ENCODE measurements at regions not wholly inside any gene's neighbourhood (a gene's known extent, or its start where the extent isn't known, plus 50 kb on each side); places are given as distances from the start of the nearest gene placed in this dataset.
"Not testable (repeated sequence)": the region's sequence is repeated elsewhere in the genome, so short reads cannot be mapped to it uniquely, and the experiment has no call there.

DNA sequence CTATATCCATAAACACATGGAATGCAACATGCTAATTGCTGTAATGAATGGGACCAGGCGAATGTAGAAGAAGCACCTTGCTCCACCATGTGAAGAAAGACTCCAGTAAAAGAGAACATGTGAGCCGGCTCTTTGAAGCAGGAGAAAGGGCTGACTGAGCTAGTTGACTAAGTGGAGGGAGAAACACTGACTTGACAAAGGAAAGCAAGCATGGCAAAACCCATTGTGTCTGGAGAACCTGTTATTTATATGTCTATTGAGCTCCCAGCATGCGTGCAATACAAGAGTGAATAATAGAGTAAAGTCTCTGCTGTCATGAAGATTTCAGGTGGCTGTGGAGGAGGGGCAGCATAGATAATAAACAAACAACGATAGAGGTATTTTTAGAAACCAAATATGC lies 559.9 kb downstream of the RAB28 start:
- H3K4me3 ChIP-seq (ENCODE audit: low read depth, low read length): no peak overlapping the region
- DNase-seq (ENCODE audit: low read depth) (no peak), FAIRE-seq (no peak)
- TF ChIP-seq, protein P1, sequence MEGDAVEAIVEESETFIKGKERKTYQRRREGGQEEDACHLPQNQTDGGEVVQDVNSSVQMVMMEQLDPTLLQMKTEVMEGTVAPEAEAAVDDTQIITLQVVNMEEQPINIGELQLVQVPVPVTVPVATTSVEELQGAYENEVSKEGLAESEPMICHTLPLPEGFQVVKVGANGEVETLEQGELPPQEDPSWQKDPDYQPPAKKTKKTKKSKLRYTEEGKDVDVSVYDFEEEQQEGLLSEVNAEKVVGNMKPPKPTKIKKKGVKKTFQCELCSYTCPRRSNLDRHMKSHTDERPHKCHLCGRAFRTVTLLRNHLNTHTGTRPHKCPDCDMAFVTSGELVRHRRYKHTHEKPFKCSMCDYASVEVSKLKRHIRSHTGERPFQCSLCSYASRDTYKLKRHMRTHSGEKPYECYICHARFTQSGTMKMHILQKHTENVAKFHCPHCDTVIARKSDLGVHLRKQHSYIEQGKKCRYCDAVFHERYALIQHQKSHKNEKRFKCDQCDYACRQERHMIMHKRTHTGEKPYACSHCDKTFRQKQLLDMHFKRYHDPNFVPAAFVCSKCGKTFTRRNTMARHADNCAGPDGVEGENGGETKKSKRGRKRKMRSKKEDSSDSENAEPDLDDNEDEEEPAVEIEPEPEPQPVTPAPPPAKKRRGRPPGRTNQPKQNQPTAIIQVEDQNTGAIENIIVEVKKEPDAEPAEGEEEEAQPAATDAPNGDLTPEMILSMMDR (IDR thresholded peaks at IDR 0.05; ENCODE audit: insufficient read depth, low read length, severe bottlenecking): no peak
- no peaks in the 10 kb centered on the region for H3K36me3 ChIP-seq (ENCODE audit: control insufficient read depth, insufficient read depth, low read length)
- no peaks in the 10 kb centered on the region for H3K27me3 ChIP-seq (ENCODE audit: control insufficient read depth, insufficient read depth, low read length)

DNA sequence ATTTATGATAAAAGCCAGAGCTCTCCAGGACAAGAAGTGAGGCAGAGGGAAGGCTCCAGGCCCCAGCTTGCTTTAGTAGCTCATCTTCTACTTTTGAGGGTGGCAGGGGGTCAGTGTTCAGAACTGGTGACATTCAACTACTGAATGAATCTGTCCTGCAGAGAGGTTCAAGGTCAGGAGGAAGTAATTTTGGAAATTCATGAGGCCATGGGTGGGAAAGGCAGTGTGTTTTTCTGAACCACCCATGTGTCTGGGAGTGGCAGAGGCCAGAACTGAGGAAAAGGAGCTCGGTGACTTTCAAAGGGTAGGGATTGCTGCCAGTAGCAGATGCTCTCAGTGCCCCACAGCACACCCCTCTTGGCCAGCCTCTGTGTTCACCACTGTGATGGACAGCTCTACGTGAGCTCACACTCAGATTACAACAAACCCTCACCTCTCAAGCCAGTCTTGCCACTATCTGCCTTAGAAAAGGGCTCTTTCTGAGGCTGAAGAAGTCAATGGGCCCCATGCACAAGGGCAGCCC lies 571.2 kb downstream of the RAB28 start:
- no peak for FAIRE-seq
- TF ChIP-seq, protein P1 (IDR thresholded peaks at IDR 0.05; ENCODE audit: insufficient read depth, low read length, severe bottlenecking): no peak

GRCh38 chr4:12911750-12912358 lies 572.3 kb downstream of the RAB28 start:
- H3K36me3 ChIP-seq (ENCODE audit: control insufficient read depth, insufficient read depth, low read length): no peaks in the 10 kb centered on the region
- H3K27me3 ChIP-seq (ENCODE audit: control insufficient read depth, insufficient read depth, low read length): no peaks in the 10 kb centered on the region
- no peak for DNase-seq (ENCODE audit: low read depth)
- TF ChIP-seq, protein P1 (IDR thresholded peaks at IDR 0.05; ENCODE audit: insufficient read depth, low read length, severe bottlenecking): no peak
- no peak for FAIRE-seq
- no peak overlapping the region for H3K4me3 ChIP-seq (ENCODE audit: low read depth, low read length)

More for the DNA sequence above, 571.2 kb downstream of the RAB28 start:
- no peak for DNase-seq (ENCODE audit: low read depth)
- Histone ChIP-seq H3K36me3 (ENCODE audit: control insufficient read depth, insufficient read depth, low read length) (no peaks in the 10 kb centered on the region), H3K4me3 (ENCODE audit: low read depth, low read length) (no peak overlapping the region), H3K27me3 (ENCODE audit: control insufficient read depth, insufficient read depth, low read length) (no peaks in the 10 kb centered on the region)

- H3K4me3 ChIP-seq (ENCODE audit: low read depth, low read length); FAIRE-seq; H3K36me3 ChIP-seq (ENCODE audit: control insufficient read depth, insufficient read depth, low read length); DNase-seq (ENCODE audit: low read depth); H3K27me3 ChIP-seq (ENCODE audit: control insufficient read depth, insufficient read depth, low read length): not testable (repeated sequence)
These were observed 580.5 kb downstream of the RAB28 start for GRCh38 chr4:12903640-12904039.

- FAIRE-seq: no peak
- TF ChIP-seq, protein P1 (IDR thresholded peaks at IDR 0.05; ENCODE audit: insufficient read depth, low read length, severe bottlenecking): no peak
- no peak for DNase-seq (ENCODE audit: low read depth)
These were observed 581.4 kb downstream of the RAB28 start for GRCh38 chr4:12902735-12903134.

DNA sequence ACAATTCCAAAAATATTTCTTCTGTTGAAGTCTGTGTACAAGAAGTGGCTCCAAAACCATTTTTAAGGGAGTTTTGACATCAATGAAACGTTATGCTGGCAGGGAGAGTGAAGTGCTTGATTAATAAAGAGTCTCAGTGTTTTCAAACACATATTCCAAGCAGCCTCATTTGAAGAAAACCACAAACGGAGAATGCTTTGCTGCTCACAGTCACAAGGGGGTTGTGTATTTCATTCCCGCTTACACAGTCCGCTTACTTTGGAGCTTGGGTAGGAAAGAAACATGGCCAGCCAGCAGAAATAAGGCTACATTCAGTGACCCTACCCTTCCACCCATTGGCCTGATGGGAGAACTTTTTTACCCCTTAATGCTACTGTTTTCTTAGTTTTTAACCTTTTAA lies 586.2 kb downstream of the RAB28 start:
- no peak for FAIRE-seq
- Histone ChIP-seq H3K4me3 (ENCODE audit: low read depth, low read length) (no peak overlapping the region), H3K36me3 (ENCODE audit: control insufficient read depth, insufficient read depth, low read length) (no peaks in the 10 kb centered on the region), H3K27me3 (ENCODE audit: control insufficient read depth, insufficient read depth, low read length) (no peaks in the 10 kb centered on the region)
- TF ChIP-seq, protein P1 (IDR thresholded peaks at IDR 0.05; ENCODE audit: insufficient read depth, low read length, severe bottlenecking): no peak
- no peak for DNase-seq (ENCODE audit: low read depth)

More at GRCh38 chr4:12902735-12903134, 581.4 kb downstream of the RAB28 start:
- H3K36me3 ChIP-seq (ENCODE audit: control insufficient read depth, insufficient read depth, low read length): no peaks in the 10 kb centered on the region
- H3K27me3 ChIP-seq (ENCODE audit: control insufficient read depth, insufficient read depth, low read length): no peaks in the 10 kb centered on the region
- no peak overlapping the region for H3K4me3 ChIP-seq (ENCODE audit: low read depth, low read length)

Data from bronchial epithelial cell (primary cell).